GM18502 (cell line): ENCODE measurements at regions not wholly inside any gene's neighbourhood (a gene's known extent, or its start where the extent isn't known, plus 50 kb on each side); places are given as distances from the start of the nearest gene placed in this dataset.

Experiments used
- ATAC-seq: cut with Tn5 transposase; IDR thresholded peaks from one replicate; pipeline ENCODE4 v1.9.1; 2021; ENCODE audit warnings: mild to moderate bottlenecking; ENCODE audit not compliant: unreplicated experiment, poor library complexity

DNA sequence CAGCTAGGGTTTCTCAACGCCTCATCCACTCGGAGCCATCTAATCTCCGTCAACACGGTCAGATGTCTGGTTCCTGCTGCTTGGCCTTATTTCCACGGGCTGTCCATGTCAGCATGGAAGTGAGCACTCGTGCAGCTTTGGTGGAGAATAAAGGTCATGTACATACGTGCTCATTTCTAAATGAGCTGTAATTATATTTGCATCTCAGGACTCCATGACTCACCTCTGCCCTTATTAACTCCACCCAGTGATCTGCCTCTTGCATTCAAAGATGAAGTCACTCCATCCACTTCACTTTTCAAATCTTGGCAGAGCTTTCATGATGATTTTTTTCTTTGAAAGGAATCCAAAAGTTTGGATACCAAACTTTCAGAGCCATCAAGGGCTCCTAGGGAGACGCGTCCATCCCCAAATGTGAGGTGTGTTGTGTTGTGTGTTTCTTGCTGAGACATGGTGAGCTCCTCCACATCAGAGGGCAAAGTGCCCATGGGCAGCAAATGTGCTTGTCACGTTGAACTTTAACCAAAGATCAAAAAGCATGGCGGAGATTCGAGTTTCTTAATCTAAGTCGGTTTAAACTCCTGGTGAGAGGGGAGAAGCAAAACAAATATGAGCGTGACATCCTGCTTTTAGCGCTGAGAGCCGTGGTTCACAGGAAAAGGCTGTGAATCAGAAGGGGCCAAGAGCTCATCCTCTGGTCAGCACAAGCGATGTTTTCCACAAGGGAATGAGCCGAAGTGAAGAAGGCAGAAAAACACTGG is 68.6 kb upstream of the ERRFI1 start:
- no peak for ATAC-seq

DNA sequence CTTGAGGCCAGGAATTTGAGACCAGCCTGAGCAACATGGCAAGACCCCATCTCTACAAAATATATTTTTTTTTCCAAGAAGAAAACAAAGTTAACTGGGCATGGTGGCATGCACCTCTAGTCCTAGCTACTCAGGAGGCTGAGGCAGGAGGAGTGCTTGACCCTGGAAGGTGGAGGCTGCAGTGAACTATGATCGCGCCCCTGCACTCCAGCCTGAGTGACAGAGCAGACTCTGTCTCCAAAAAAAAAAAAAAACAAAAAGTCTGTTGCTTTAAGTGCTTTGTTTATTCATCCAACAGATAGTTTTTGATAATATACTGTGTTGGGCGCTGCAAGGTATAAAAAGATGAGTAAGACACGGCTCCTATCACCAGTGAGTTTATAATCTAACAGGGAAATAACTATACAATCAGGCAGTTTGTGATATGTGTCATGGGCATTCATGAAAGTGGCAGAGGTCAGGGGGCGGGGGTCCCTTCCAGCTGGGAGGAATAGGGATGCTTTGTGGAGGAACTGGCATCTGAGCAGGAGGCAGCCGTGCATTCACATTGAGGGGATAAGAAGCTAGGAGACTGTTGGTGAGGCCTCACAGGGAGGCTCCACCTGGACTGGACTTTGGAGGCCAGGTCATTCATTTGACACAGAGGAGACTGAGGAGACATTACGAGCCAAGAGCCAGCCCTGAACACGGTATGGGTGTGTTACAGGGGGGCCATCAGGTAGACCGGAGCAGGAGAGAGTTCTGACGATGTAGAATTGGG is 67.3 kb upstream of the ERRFI1 start:
- no peak for ATAC-seq

DNA sequence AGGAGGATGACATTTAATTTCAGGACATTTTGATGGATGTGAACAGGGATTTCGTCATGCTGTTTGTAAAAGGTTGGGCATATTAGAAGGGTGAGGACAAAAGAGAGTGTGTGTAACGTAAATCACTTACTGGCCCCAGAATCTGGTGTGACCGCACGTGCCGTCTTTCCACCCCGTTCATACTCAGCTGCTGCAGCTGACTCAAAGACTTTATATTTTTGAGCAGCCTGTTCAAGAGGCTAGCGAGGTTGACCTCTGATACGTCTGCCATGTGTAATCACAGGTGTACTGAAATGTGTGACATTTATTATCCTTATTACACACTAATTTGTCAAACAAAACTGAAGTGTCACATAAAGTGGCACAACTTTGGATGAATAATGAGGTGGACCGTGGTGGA is 66.5 kb upstream of the ERRFI1 start:
- ATAC-seq = no peak

DNA sequence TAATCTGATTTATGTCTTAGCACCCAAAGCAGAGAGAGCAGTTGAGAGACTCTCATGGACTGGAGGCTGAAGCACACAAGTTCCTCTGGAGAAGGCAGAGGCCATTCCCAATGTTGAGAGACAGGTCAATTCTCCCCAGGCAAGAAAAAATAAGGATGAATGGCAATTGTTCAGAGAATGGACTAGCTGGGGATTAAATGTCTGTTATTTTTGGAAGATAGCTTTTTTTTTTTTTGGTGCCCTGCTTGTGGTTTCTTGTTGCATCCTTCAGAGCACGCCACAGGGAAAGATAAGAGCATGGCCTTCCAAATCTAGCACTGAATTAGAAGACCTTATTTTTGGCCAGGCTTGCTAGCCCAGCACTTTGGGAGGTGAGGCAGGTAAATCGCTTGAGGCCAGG is 65.6 kb upstream of the ERRFI1 start:
- no peak for ATAC-seq

DNA sequence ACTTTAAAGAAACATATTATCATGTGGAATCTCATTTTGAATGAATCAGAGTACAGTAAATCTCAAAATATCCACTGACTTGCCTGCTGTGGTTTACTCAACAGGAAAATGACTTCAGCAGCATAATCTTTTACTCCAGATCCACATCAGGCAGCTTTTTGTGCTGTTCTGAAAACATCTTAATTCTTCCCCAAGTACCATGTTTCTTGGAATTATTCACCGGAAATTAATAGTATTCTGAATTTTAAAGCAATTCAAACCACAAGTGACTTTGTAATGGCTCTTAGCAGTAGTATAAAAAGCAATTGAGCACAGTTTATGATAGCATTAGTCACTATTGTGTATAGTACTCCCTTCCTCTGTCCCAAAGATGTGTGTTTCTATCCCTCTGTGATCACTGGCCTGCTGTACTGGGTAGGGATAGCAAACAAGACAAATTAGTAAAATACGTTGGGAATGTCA is 64.2 kb upstream of the ERRFI1 start:
- ATAC-seq = no peak

DNA sequence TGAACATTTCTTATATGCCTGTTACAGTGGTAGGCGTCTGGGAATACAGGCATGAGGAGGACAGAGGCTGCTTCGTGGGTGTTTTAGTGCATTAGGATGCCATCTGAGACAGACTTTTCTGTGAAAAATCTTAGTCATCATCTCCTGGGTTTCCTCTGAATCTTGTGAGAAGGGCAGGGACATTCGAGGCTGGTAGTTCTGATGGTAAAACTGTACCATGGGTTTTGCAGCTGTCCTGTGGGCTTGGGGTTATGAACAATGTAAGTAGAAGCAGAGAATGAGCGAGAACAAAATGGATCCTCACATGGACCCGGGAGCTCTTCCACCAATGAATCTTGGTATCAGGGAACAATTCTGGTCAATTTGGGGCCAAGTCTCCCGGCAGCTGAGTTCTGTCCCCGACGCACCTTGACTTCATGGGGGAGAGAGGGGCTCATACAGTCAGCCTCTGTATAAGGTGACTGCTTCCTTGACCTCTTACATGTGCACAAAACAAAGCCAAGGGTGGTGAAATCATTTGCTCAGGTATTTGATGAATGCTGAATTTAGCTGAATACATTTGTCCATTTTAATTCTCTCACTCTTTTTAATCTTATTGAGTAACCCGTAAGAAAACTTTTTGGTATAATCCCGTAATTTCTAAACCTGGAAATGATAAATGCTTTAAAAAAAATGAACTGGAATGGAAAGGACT is 63.6 kb upstream of the ERRFI1 start:
- no peak for ATAC-seq

DNA sequence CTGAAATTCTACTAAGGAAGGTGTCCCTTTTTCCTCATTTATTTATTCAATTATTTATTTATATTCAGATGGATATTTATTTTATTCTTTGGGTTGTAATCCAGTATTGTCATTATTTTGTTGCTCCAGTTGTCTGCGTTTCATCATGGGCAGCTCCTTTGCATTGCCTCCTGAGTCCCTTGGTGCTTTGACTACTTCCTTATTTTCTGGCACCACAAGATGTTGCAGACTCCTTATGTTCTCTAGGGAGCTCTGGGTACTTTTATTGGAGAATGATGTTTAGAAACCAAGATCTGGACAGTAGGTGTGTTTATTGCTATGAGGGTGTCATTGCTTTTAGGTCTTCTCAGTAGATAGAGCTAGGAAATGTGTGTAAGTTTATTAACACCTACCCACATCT is 59.9 kb upstream of the ERRFI1 start:
- ATAC-seq = no peak

DNA sequence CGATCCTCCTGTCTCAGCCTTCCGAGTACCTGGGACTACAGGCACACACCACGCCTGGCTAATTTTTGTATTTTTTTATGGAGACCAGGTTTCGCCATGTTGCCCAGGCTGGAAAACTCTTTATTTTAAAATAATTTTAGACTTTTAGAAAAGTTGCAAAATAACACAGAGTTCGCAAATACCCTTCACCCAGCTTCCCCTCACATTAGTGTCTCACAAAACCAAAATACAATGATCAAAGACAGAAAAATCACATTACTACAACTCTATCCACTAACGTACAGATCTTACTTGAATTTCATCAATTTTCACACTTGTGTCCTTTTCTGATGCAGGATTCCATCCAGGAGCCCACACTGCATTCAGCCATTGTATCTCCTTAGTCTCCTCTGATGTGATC is 58.8 kb upstream of the ERRFI1 start:
- ATAC-seq = no peak

DNA sequence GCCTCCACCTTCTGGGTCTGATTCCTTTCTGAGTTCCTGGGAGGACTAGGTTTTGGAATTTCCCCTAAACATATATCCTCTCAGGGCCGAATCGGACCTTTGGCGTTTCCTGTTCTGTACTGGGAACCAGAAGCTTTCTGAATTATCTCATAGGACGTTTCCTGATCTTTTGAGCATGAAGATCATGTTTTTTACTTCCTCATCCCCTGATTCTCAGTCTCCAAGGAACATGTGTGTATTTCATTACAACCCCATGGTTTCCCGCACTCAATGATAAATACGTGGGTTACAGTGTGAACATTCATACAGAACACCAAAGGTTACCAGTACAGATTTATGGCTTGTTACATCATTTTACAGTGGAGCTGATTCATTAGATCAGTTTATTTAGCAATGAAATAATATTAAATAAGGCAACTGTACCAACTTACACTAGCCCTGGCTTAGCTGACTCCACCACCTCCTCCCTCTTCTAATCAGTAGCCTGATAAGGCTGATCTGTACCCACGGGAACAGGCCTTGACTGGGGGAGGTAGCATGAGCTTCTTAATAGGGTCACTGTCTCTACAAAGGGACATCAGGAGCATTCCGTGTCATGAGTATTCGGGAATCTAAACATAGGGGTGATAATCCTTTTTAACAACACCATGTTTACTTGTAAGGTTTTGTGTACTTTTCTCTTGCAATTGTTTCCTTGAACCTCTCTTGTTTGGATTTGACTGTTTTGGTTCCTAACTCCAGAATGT is 57.8 kb upstream of the ERRFI1 start:
- no peak for ATAC-seq

DNA sequence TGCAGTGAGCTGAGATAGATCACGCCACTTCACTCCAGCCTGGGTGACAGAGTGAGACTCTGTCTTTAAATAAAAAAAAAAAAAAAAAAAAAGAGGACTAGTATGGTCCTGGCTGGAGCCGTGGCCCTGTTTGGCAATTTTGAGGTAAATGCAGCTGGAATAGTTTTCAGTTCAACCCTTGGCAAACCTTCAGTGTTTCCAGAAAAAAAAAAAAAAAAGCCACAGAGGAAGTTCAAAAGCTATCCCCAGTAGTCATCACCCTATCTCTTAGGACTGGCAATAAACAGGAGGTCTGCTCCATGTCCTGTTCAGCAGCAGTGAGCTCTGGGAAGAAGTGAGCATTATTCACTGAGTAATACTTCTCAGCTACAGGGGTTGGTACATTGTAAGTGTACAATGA is 56.8 kb upstream of the ERRFI1 start:
- no peak for ATAC-seq

DNA sequence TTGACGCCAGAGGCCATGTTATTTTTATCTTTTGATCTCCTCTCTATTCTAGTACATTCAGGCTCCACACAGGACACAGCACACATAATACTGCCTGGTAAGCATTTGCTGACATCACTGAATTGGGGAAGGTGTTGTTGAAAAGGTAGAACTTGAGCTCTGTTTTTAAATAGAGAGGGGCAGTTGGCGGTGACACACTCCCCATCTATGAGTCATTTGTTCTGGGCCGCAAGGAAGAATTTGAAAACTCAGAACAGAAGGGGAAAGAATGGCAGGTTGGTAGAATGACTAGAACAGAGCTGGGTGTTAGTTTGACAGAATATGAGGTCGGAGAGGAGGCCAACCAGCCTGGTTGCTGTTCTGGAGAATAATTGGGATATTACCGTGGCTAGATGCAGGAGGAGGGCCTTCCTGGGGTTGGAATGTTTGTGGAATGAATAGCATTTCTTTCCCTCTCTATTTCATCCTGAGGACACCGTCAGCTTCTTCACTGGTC is 52.1 kb upstream of the ERRFI1 start:
- no peak for ATAC-seq

DNA sequence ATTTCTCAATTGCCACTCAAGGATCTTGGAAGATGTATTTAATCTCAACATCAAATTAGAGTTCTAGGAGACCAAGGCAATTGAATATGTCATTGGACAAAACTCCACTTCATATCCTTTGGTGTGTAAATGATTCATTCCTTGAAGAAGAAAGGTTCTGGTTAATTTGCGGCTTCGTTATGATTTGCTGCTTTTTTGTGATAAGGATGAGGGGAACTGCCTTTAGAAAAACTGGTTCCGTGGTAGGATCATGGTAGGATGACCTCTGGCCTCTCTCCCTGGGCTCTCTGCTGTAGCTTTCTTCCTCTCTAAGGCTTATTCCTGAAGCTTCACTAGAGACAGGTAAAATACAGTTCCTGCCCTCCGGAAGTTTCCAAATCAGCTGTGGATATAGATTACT is 51.5 kb upstream of the ERRFI1 start:
- ATAC-seq = no peak

DNA sequence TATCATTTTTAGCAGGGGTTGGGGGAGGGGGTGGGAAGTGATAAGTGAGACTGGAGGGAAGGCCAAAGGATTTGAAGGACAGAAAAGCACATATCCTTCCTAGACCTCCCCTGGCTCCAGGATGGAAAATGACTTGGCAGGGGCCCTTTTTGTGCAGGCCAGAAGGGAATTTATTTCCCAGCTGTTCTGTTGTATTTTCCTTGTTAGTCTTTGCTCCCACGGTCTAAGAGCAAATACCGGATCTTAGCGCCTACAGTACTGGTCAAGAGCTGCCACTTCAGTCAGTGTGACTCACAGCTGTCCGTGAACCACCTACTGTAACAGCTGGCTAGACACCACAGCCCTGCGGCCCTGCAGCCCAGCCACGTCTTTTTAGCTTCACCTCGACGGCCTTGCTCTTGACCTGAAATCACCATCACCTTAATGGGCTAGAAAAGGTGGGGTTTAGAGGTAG is 51.0 kb upstream of the ERRFI1 start:
- no peak for ATAC-seq

DNA sequence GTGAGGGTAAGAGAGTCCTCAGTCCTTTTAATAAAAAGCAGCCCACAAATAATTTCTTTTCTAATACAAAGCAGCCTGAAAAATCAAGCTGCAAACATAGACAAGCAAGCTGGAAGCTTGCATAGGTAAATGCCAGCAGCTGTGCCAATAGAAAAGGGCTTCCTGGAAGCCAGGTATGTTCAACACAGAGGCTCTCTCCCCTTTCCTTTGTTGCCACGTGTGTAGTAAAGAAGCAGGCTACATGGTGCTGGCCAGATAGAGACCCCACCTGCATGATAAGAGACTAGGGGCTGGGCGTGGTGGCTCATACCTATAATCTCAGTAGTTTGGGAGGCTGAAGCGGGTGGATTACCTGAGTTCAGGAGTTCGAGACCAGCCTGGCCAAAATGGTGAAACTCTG is 50.1 kb upstream of the ERRFI1 start:
- ATAC-seq = no peak
